ENCODE measurements at regions not wholly inside any gene's neighbourhood (a gene's known extent, or its start where the extent isn't known, plus 50 kb on each side); places are given as distances from the start of the nearest gene placed in this dataset.
A peak's percentile ranks its signal among the peaks of the same experiment; 100 is the strongest.

DNA sequence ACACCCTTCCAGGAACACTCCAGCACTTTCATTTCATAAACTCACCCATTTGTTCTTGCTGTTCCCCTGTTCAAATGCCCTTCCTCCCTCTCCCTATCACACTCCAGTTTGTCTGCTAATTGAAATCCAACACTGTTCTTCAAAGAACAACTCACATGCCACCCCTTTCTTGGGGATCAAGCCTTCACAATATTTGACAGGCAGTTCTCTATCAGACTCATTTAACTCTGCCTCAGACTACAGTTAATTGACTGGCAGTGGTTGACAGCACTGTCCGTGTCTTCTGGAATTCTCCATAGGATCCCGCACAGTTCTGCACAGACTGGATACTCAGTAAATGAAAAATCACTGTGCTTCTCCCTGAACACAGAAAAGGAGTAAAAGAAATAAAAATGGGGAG lies 87.8 kb downstream of the PMP22 start:
- DNase-seq: no peak

DNA sequence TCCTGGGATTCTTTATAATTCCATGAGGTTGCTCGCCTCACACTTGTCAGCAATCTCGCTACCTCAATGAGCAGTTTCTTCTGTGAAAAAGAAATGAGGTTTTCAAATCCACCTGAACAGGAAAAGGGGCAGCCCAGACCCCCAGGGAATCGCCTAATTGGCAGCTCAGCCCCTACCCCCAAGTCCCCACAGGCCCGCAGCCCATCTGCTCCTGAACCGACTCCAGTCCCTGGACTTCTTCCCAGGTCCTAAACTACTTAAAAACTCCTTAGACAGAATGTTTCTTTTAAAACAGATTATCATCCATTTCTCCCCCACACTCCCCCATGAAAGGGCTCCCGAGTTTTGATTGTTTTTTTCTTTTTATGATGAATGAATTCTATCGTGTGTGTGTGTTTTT lies 89.8 kb downstream of the PMP22 start:
- no peak for DNase-seq

DNA sequence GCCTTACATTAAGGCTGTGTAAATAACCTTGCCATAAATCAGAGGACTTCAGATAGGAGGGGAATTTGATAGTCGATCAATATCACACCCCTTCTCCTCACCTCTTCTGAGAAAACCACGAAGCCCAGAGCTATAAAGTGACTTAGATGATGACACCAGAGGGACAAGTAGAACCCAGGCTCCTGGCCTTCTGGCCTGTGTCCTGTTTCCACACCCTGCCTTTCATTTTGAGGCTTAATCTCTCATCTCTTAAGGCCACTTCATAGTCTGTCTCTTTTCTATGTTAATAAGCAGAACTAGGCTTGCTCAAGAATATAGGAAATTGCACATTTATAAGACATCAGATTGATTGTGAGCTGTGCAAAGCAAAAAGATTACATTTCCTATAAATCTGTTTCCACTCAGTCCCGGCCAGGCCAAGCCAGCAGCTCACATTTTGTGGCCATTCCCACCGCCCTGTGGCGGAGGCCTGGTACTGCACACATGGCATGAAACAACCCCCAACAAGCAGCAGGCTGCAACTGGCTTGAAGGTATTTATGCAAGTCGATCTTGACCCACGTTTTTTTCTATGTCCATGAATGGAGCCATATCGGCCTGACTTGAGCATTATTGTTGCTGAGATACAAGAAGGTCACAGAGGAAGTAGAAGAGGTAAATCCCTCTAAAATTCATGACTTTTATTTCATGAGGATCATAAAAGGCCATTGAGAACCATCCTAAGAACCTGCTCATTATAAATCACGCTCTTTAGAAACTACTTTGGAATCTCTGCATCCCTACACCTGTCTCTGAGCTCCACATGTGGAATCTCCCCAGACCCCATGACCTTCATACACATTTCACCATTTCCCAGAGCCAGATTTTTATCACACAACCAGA lies 93.7 kb downstream of the PMP22 start:
- DNase-seq: peak; percentile 52

DNA sequence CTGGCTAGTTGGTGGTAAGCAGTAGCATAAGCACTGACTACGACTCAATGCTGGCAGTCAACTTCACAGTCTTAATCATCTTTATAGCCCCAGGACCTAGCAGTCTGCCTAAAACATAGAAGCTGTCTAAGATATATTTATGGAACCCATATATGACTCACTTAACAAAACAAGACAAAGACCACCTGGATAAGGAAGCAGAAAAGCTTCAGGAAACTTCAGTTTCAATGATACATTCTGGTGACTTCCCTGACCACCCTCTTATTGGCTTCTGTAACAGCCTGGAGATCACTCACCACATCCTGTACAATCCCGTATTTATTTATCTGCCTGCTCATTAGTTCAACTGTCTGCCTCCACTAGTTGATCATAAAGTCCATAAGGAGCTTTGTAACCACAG lies 95.5 kb downstream of the PMP22 start:
- DNase-seq: peak; percentile 50

DNA sequence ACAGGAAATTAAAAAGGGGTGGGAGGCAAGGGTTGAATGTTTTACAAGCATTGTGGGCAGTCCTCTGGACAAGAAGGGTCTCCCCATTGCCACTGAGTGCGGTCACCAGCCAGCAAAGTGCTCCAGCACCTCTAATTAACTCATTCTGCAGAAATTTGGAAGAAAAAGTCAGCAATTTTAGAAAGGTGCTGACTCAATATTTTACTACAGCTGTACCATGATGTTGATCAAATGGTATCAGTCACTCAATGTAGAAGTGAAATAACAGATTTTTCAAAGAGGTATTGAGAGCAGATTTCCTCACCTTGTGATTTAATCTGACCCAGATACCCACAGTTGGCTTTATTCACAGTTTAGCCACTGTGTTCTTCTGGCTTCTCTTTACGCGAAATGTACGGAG lies 96.7 kb downstream of the PMP22 start:
- DNase-seq: no peak

DNA sequence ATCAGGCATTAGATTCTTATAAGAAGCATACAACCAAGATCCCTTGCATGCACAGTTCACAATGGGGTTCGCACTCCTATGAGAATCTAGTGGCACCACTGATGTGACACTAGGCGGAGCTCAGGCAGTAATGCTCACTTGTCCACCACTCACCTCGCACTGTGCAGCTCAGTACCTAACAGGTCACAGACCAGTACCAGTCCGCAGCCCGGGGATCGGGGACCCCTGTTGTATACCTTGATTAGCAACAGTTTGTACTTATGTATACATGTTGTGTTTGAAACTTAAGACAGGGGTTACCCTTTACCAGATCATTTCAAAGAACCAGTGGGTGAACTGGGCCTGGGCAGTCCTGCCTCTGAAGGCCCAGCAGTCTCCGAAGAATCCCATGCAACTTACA lies 103.7 kb downstream of the PMP22 start:
- DNase-seq: no peak

DNA sequence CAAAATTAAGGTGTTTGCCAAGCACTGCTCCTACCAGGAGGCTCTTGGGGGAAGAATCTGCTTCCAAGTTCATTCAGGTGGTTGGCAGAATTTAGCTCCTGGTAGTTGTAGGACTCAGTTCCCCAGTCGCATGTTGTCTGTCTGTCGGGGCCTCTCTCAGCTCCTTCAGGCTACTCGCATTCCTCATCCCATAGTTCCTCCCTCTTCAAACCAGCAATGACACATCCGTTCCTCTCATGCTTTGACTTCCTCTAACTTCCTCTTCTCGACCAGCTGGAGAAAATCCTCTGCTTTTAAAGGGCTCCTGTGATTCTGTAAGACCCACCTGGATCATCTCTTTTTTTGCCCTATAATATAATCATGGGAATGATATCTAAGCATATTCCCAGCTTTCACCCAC lies 108.1 kb downstream of the PMP22 start:
- DNase-seq: no peak

DNA sequence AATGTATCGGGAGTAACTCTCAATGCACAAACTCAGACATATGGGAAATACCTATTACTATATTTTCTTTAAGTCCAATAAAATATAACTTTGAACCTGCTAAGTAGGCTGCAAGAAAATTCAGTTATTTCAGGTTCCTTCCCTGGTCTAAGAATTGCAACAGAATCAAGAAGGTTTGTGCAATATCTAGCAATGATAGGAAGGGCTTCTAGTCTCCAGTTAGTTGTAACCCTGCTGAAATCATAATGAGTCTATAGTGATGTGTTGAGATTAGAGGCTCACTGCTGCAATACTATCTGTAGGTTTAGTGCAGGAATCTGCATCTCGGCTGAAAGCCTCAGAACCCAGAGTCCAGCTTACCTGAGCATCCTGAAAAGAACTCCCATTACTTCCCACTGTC lies 110.5 kb downstream of the PMP22 start:
- no peak for DNase-seq

DNA sequence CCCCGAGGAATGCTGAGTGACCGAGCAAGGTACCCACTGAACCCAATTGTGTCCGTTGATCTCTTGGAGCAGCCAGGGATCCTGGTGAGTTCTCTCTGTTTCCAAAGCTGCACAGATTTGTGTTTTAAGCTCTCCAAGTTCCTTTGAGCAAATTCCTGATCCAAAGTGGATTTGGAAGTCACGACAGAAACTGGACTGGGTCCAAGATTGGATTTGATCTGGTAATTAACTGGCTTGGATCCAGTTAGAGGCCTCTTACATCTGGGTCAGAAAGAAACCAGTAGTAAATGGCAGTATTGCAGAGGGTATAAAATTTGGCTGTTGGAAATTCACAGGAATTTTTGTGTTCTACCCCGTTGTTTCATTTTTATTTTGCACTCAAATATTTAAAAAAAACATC lies 119.5 kb downstream of the PMP22 start:
- DNase-seq: no peak

DNA sequence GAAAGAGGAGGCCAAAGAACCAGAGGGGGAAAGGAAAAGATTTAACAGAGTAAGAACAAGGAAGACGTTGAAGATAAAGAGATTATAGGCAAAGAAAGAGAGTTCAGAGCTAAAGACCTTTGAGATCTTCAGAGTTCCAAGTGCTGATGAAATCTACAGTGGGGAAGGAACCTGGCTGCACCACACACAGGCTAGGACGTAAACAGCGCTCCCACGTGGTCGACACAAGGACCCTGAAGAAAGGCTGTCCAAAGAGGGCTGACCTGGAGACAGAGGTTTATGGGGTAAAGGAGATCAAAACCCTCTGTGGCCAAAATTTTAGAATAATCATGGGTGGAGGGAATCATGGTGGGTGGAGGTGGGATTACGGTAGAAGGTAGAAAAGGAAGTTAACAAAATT lies 121.6 kb downstream of the PMP22 start:
- no peak for DNase-seq

DNA sequence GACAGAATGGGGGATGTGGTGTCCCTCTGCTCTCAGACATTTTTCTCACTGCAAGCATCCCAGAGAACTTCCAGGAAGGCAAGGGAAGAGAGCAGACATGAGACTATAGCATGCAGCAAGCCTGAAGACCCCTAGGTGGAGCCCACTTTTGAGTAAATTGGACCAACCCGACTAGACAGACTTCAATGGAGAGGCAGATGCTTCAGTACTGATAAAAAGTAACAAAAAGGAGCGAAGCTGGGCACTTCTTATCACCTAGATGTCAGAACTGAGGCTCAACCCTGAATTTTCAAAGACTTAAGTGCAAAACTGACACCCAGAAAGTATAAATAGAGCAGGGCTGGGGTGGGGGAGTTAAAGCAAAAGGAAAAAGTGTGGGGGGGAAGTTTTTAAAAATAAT lies 130.8 kb downstream of the PMP22 start:
- DNase-seq: no peak

DNA sequence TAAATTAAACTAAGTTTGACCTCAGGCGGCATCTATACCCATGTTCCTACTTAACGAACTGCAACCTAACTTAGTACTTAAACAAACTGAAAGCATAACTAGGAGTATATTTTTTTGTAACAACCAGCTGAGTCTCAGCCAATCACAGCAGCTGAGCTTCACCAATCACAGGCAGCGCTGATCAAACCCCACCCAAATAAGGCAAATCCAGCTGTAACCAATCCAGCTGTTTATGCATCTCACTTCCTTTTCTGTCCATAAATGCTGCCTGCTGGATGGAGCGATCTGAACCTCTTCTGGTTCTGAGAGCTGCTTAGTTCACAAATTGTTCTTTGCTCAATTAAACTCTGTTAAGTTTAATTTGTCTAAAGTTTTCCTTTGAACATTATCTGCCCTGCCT lies 131.3 kb downstream of the PMP22 start:
- no peak for DNase-seq

DNA sequence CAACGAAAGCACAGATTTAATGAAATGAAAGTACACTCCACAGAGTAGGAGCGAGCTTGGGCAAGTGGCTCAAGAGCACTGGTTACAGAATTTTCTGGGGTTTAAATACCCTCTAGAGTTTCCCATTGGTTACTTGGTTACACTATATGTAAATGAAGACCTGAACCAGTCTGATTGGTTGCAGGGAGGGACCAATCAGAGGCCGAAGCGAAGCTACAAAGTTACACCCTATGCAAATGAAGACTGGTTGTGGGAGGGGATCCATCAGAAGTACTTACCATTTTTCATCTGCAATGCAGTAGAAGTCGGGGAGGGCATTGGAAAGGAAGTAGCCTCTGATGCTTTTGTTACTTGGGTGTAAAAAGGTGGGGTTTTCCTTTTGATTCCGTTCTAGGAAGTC lies 132.0 kb downstream of the PMP22 start:
- no peak for DNase-seq

DNA sequence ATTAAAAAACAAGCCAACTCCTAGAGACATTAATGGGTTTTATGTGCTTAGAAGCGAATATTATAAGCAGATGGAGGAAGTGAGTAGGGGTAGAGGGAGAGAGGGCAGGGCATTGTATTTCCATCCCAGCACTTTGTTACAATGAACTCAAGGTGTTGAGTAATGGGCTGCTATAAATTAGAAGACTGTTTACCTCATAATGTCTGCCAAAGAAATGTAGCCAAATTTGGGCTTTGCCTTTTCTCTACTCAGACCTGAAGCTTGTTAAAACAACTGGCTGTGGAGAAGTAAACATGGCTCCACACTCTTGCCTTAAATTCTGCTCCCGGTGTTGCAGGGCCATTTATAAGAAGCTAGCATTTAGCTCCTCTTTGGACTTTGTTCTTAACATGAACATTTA lies 134.7 kb downstream of the PMP22 start:
- no peak for DNase-seq

DNA sequence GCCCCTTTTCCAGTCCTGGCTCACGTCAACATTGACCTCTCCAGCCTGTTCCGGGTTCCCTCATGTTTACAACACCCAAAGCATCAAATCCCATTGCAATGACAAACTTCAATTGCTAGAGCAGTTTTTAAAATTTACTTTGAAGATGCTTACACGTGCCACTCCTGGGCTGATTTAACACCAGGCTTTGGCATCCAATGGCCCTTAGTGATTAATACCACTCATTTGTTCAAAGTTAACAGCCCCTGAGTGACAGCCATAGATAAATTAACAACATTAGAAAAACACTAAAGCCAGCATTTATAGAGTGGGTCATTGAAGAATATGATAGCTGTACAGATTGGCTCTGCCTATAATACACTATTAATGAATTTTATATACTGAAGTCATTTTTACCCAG lies 135.1 kb downstream of the PMP22 start:
- no peak for DNase-seq

DNA sequence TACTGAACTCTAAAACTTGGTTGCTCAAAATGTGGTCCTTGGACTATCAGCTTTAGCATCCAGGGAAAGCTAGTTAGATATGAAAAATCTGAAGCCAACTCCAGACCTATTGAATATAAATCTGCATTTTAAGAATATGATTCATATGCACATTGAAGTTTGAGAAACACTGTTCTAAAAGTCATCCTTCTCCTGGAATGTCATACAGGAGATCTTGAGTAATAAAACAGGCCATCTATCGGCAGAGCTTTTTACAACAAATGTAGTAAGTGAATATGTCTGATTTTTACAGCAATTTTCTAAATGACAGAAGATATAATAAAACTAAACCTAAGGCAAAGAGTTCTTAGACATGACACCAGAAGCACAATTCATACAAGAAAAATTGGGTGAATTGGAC lies 140.4 kb downstream of the PMP22 start:
- DNase-seq: no peak

DNA sequence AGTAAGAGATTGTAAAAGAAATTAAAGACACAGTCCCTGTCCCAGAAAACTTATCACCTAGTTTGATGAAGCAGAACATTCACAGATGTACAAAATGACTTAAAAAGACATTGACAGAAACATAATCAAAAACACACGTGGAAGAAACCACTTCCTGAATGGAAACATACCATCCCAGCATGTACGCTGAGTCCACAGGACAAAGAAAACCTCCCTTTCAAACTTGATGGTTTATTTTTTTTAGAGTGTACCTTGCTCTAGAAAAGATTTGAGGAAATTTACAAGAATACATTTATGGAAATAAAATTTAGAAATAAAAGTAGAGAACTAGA lies 140.9 kb downstream of the PMP22 start:
- no peak for DNase-seq

DNA sequence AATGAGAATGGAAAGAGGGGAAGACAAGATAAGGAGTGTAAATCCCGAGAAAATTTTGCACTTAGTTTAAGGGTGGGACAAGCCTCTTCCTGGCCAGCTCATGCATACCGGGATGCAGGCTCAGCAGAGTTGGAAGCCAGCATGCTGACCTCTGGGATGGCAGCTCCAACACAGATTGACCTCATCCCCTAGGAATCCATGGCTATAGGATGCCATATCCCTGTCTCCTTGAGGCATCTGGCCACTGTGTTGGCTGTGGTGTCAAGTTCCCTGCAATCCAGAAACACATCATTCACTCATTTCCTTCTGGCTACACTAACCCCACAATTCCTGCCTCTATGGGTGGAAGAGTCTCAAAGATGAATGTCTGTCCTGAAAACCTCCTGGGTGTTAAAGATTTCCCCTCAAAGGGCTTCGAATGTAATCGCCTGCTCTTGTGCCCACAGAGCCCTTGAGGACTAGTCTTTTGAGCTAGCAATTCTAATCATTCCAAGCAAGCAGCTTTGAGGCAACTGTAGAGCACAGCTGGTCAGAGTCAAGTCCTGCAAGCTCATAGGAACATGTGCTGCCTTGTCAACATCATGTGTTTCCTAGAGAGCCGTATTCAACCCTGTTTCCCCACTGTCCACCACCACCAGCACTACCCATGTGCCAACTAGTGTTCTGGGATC lies 141.4 kb downstream of the PMP22 start:
- DNase-seq: no peak

DNA sequence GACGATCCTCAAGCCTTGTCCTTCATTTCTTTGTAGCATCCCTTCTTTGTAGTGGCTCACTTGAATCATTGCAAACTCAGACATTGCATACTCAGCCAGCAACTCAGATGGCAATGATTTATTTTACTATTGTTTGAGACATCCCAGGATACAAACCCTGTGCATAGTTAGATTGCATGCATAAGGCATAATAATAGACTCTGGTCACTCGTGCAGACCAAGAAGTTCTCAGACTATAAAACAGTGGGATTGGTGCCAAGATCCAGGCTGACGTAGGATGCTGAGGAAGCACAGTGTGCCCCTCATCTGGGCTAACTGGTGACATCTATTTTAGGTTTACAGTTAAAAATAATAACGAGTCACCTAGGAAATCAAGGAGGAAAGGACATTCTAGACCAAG lies 142.3 kb downstream of the PMP22 start:
- no peak for DNase-seq

DNA sequence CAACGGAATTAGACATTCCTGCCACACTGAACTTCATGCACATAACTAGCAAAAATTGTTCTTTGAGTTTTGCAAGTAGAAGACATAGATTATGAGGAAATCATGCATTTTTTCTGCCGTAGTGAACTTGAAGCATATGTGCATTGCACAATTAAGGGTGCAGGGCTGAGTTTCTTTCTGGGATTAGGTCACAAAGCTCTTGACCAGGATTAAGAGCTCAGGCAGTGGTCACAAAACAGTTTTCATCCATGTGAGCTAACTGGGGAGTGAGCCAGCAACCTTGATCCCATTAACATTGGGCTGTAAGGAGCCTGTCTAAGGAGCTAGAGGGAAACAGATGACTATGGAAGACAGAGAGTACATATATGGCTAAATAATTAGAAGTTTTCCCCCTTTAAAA lies 143.7 kb downstream of the PMP22 start:
- no peak for DNase-seq

DNA sequence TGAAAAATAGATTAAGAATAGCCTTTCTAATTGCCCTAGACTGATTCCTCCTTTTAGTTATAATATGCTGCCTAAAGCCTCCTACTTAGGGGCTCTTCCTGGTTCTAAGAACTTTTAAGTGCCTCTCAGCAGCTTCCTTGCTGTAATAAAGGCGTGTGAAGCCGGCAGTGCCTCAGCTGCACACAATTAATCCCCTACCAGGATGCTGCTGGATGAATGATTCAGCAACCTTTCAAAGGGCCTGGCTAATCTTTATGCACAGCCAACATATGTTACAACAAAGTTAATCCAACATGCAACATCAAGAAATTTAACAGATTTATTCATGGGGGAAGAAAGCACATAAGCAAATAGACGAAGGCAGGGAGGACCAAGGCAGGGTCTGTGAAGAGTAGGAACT lies 145.2 kb downstream of the PMP22 start:
- no peak for DNase-seq

DNA sequence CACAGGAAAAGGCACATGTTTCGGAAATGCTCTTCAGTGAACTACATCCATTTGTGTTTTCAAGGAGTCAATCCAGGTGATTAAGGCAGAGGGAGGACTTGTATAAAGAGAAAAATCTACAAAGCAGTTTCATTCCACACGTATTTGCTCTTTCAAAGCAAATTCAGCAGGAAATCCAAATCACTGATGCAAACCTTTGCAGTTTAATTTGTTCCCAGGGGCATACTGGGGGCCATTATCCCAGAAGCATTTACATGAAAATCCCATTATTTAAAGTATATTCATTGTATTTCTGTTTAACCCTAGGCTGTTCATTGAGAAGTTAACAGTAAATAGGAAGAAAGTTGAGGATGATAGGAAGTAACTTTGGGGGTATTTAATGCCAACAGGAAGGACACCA lies 147.9 kb downstream of the PMP22 start:
- DNase-seq: no peak

DNA sequence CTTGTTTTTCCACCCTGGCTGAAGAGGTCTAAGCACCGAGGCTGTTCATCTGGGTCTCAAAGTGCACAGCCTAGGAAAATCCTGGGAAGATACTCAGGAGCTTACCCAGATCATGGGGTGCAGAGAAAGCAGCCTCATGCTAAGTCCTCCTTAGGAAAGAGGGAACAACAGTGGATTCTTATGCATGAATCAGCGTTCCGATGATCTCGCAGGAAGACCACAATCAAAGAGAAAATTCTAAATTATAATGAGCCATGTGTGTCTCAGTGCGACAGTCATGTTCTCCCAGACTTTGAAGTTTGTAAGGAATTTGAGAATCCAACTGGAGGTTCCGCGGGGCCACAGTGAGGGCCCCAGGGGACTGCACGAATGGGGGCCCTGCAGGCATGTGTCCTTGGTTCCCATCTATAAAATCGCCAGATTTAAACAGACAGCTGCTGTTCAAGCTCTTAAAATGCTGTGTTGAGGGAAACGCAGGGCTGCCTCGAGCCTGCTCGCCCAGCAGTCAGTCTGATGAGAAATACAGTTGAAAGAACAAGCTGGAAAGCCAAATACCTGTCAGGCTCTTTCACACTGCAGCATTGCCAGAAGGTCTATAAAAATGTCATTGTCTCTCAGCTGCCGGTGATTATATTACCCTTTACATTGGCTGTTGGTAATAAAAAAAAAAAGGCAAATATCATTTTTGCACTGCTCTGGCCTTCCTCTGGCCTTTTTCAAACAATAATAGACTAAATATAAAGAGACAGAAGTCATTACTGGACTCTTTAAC lies 152.1 kb downstream of the PMP22 start:
- no peak for DNase-seq

DNA sequence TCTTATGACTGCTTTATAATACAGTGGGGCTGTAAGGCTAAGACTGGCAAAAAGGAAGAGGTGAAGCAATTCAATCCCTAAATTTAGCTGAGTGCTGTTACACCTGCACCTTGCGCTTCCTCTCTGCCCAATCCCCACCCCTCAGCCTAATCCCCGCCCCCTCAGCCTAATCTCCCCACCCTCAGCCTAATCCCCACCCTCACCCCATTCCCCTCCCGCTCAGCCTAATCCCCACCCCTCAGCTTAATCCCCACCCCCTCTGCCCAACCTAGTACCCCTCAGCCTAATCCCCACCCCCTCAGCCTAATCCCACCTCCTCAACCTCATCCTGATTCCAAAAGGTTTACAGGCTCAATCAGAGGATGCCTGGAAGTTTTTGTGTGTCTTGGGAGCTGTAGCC lies 155.5 kb downstream of the PMP22 start:
- DNase-seq: no peak

Measured in kidney glomerular epithelial cell (primary cell).